ENCODE measurements at regions not wholly inside any gene's neighbourhood (a gene's known extent, or its start where the extent isn't known, plus 50 kb on each side); places are given as distances from the start of the nearest gene placed in this dataset.

- DNase-seq: no peak
Measured at GRCh38 chr5:2524620-2525019, 226.9 kb downstream of the IRX2 start.

DNA sequence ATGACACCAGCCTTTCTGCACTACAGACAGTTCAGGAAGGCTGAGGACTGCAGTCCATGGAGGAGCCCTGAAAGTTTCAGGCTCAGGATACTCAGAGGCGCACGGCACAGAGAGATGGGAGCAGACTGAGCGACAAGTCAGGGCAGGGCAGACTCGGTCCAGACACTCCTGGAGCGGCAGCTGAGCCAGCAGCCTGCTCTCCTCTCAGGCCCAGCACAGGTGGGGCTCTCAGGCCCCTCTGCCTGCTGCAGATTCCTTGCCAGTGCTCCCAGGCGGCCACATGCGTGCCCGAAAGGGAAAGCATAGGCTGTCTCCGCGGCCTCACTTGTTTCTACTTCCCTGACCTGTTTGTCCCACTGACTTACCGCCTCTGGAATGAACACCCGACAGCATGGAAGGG lies 228.3 kb downstream of the IRX2 start:
- no peak for DNase-seq

- DNase-seq: no peak
Measured at GRCh38 chr5:2522372-2522771, 229.1 kb downstream of the IRX2 start.

DNA sequence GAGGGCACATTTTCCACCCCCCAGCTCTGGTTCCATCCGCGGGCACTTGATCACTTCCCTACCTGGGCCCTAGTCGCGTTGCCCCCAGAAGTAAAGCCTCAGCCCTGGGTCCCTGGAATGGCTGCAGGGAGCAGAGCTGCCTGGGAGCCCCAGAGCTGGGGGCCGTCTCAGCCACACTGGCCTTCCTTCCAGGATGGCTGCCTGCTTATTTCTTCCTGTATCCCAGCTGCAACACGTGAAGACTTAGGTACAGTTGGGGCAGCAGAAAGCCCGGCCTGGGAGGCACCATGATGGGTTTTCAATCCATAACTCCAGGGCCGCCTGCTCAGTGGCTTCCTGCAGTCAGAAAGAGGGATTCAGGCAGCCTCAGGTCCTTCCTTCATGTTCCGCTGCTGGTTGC lies 232.3 kb downstream of the IRX2 start:
- no peak for DNase-seq

- DNase-seq: no peak
Measured at GRCh38 chr5:2517451-2517850, 234.0 kb downstream of the IRX2 start.

- no peak for DNase-seq
Measured at GRCh38 chr5:2515180-2515764, 236.2 kb downstream of the IRX2 start.

DNA sequence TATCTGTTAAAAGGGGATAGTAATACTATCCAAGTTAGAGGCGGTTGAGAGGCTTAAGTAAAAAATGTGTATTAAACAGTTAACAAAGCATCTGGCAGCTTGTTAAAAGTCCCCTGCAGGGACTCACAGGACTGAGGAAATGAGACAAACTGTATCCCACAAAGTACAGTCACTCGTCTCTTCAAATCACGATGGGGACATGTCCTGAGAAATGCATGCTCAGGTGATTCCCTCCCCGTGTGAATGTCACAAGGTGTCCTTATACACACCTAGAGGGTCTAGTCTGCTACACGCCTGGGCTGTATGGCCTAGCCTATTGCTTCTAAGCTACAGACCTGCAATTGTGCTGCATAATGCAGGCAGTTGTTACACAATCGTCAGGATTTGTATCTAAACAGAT lies 237.0 kb downstream of the IRX2 start:
- DNase-seq: no peak

DNA sequence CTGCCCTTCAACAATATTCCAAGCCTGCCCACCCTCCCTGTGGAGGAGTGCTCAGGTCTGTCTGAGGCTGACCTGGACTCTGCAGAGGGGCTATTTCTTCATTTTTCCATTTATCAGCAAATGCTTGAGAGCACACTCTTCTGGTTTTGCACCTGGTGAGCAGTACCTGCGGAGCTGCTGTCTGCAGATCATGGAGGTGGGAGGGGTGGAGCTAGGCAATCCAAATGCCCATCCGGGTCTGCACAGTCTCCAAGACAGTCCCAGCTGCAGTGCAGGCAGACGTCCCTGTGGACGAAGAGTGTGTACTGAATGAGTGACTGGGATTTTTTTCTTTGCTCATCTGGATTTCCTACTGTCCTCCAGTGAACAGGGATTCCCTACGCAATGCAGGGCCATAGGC lies 239.8 kb downstream of the IRX2 start:
- no peak for DNase-seq

DNA sequence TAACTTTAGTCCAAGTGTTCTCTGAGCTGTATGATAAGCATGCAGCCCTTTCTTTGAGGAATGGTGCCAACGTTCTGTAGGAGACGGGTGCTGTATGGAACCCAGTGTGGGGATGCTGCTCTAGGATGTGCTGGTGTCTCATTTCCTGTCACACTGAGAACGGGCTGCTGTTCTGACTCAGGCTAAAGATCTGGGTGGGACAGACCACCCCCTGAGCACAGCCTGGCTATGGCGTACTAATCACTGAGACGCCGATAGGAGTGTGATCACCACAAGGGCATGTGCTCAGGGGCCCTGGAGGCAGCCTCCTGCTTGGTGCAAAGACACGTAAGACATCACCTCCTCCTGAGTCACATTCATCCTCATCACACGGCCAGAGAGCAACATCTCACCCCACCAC lies 240.4 kb downstream of the IRX2 start:
- no peak for DNase-seq

GRCh38 chr5:2509527-2509926 lies 241.9 kb downstream of the IRX2 start:
- DNase-seq: no peak

DNA sequence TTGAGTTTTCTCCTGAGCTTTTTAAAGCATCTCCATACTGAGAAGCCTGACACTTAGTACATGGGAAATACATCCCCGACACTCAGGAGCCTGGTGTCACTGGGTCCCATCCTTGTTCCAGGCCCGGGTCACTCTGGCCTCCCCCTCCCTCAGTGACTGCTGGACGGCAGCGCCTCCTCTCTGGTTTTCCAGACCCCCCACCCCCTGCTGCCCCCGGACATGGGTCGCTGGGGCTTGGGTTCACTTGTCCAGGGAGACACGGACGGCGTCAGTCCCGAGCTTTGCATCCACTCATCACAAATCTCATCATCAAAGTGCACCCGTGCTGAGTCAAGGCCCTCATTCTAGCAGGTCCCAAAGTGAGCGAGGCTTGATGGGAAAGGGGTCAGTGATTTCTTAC lies 243.0 kb downstream of the IRX2 start:
- no peak for DNase-seq

DNA sequence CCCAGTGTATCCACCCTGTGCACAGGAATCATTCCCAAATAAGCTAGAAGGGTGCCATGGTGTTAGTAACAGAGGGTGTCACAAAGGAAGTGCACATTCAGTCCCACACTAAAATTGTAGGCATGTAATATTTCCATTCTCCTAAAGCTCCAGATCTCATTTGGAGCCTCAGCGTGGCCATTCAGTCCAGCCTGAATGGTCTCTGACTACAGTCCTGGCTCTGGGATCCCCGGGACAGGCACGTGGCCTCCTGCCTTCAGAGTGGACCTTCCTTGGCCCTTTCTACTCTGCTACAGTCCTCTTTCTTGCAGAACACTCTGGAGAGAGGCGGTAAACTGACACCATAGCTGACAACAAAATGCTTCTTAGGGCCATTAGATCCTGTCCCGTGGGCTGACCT lies 243.9 kb downstream of the IRX2 start:
- no peak for DNase-seq

DNA sequence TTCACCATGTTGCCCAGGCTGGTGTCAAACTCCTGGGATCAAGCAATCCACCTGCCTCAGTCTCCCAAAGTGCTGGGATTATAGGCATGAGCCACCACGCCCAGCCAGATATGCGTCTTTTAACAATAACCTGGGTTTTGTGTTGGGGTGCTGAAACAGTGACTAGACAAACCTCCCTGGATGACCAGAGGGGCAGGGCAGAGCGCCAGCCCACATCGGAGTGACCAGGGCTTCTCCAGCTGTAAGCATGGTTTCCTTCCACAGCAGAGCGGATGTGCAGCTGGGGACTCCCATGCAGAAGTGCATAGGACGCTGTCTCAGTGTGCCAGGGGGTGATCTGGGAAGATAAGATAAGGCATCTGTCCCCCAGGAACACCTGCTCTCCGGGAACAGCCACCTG lies 244.9 kb downstream of the IRX2 start:
- no peak for DNase-seq

DNA sequence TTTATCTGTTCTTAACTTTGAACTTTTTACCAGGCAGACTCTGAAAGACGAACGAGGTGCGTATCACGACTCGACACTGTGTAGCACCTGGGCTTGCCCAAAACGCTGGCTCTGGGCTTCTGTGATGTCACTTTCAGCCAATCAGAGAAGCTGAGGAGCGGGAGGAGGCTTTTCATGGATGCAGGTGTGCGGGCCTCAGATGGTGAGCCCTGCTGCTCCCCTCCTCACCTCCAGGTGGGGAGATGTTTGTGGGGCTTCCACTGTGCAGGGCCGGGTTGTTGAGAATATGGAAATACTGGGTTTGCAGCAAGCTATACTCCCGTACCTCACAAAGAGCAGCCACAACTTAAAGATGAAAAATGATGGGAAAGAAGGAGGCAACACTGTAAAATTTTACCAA lies 246.3 kb downstream of the IRX2 start:
- no peak for DNase-seq

GRCh38 chr5:2502970-2503594 lies 248.4 kb downstream of the IRX2 start:
- no peak for DNase-seq

- no peak for DNase-seq
Measured at GRCh38 chr5:2499917-2500316, 251.6 kb downstream of the IRX2 start.

DNA sequence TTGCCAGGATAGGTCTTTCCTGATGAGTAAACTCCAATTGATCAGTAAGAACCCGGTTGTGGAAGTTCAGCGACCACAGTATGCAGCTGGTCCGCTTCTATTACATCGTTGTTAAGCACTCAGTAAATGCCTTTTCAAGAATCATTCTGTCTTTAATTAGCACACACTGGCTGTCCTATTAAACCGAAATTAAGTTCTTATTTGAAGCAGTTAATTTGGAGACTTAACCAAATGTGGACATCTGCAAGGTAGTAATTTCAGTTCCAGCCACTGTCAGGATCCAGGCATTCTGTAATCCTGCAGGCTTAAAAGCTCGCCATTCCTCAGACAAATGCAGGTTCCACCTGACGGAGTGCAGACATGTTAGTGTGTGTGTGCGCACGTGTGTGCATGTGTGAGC lies 254.6 kb downstream of the IRX2 start:
- no peak for DNase-seq

DNA sequence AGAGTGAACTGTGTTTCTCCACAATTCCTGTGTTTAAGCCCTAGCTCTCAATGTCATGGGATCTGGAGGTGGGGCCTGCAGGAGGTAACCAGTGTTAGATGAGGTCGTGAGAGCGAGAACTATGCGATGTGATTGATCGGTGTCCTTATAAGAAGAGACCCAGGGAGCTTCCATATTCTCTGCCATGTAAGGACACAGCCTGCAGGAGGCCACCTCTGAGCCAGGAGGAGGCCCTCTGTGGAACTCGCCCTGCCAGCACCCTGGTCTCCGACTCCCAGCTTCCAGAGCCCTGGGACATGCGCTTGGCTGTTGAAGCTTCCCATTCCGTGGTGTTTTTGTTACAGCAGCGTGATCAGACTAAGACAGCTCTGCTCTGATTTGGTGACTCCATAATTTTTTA lies 255.4 kb downstream of the IRX2 start:
- no peak for DNase-seq

GRCh38 chr5:2493356-2493755 lies 258.1 kb downstream of the IRX2 start:
- DNase-seq: no peak

DNA sequence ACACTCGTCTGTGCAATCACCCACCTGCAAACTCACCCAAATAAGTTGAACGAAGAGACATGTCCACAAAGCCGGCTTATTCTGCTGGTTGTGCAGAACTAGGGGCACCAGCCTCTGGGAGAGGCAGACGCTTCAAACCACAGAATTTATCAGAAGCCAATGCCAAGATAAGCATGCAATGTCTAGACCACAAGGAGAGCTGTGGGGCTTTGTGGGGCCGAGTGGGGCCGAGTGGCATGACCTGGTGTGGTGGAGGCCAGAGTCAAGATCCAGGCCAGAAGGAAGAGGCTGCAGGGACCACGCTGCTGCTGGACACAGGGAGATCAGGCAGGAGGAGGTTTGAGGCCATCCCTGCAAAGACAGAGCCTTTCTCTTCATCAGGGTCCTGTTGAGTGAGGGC lies 259.0 kb downstream of the IRX2 start:
- DNase-seq: no peak

DNA sequence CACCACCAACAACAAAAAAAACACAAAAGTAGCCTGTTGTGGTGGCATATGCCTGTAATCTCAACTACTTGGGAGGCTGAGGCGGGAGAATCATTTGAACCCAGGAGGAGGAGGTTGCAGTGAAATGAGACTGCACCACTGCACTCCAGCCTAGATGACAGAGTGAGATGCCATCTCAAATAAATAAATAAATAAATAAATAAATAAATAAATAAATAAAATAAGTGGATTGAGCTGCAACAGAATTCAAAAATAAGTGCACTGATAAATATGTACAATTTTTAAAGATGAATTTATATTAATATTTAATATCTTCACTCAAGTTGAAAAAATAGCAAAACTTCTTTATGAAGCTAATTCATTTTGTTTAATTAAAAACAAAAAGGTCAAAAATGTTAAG lies 259.6 kb downstream of the IRX2 start:
- DNase-seq: no peak

GRCh38 chr5:2489306-2489705 lies 262.2 kb downstream of the IRX2 start:
- DNase-seq: no peak

DNA sequence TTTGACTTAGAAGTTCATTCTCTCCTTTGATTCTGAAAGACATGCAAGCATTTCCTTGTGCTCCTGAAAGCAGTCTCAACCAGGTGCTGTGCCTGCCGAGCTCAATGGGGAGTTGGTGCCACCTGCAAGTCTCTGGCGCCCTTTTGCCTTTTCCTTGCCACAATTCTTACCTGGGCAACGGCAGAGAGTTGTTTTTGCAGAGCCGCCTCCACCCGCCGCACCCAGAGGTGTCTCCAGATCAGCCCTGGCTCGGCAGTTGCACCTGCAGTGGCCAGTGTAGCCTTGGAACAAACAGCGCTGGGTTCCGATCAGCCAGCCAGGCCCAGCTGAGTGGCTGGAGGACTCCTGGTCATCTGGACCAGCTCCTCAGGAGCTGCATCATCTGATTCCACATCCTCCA lies 262.9 kb downstream of the IRX2 start:
- no peak for DNase-seq

DNA sequence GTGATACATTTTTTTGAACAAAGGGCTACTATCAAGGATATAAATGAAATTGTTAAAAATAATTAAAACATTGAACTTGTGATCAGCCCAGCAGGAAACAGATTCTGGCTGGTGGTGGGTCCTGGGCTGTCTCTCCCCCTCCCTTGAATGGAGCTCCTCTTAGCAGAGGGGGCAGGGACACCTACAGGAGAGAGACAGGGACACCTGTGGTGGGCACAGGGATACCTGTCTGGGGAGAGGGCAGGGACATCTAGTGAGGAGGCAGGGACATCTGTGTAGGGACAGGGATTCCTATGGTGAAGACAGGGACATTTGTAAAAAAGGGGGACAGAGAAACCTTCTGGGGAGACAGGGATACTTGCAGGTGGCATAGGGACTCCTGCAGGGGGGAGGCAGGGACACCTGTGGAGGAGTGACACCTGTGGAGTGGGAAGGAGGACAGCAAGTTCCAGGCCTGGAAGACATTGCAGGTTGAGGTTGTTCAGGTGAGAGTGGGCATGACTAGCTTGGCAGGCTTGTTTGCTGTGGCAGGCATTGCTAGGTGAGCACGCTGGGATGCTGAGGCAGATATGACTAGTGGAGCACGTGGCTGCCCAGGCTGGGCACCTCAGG lies 264.2 kb downstream of the IRX2 start:
- no peak for DNase-seq

DNA sequence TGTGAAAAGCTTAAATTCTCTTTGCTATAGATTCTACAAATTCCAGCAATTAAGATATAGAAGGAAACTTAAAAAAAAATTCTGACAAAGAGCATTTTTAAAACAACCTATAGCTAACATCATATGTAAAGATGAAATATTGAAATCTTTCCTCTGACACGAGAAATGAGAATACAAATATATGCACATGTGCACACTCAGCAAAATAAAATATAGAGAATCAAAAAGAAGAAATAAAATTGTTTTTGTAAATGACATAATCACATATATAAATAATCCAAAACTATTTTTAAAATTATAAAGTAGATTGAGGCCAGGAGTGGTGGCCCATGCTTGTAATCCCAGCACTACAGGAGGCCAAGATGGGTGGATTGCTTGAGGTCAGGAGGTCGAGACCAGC lies 265.1 kb downstream of the IRX2 start:
- DNase-seq: no peak

All from SHP77 (cell line).